HG03135 (cell line): ENCODE measurements at regions not wholly inside any gene's neighbourhood (a gene's known extent, or its start where the extent isn't known, plus 50 kb on each side); places are given as distances from the start of the nearest gene placed in this dataset.
"Not testable (repeated sequence)": the region's sequence is repeated elsewhere in the genome, so short reads cannot be mapped to it uniquely, and the experiment has no call there.

ENCODE experiments used
- ATAC-seq: cut with Tn5 transposase; IDR thresholded peaks from one replicate; pipeline ENCODE4 v1.9.1; 2021; ENCODE audit warnings: mild to moderate bottlenecking, moderate library complexity; ENCODE audit not compliant: unreplicated experiment

- ATAC-seq: no peak
These were observed 63.9 kb downstream of the NFKBIZ start for GRCh38 chr3:101913168-101913567.

GRCh38 chr3:101917761-101918160 is 68.4 kb downstream of the NFKBIZ start:
- not testable (repeated sequence) for ATAC-seq

GRCh38 chr3:101922151-101922725 is 72.9 kb downstream of the NFKBIZ start:
- not testable (repeated sequence) for ATAC-seq

- not testable (repeated sequence) for ATAC-seq
These were observed 75.3 kb downstream of the NFKBIZ start for GRCh38 chr3:101924621-101925020.

- not testable (repeated sequence) for ATAC-seq
These were observed 75.8 kb downstream of the NFKBIZ start for GRCh38 chr3:101925124-101925523.

- ATAC-seq: no peak
These were observed 76.2 kb downstream of the NFKBIZ start for GRCh38 chr3:101925564-101925963.

GRCh38 chr3:101926594-101927105 is 77.3 kb downstream of the NFKBIZ start:
- ATAC-seq: no peak

GRCh38 chr3:101928890-101929289 is 79.6 kb downstream of the NFKBIZ start:
- ATAC-seq: no peak

- no peak for ATAC-seq
These were observed 81.8 kb downstream of the NFKBIZ start for GRCh38 chr3:101931081-101931480.

- ATAC-seq: no peak
These were observed 83.2 kb downstream of the NFKBIZ start for GRCh38 chr3:101932326-101933068.

- ATAC-seq: peak; percentile 89
These were observed 87.4 kb downstream of the NFKBIZ start for GRCh38 chr3:101936419-101937356.

- ATAC-seq: peak; percentile 33
These were observed 89.0 kb downstream of the NFKBIZ start for GRCh38 chr3:101938262-101938847.

GRCh38 chr3:101939361-101940049 is 90.2 kb downstream of the NFKBIZ start:
- no peak for ATAC-seq

- ATAC-seq: no peak
These were observed 91.4 kb downstream of the NFKBIZ start for GRCh38 chr3:101940521-101941317.

- ATAC-seq: no peak
These were observed 92.2 kb downstream of the NFKBIZ start for GRCh38 chr3:101941318-101942040.

- ATAC-seq: no peak
These were observed 93.0 kb downstream of the NFKBIZ start for GRCh38 chr3:101942356-101942755.

- ATAC-seq: peak; percentile 31
These were observed 93.7 kb downstream of the NFKBIZ start for GRCh38 chr3:101943029-101943428.

- ATAC-seq: no peak
These were observed 95.0 kb downstream of the NFKBIZ start for GRCh38 chr3:101944308-101944707.

GRCh38 chr3:101945980-101946379 is 96.7 kb downstream of the NFKBIZ start:
- no peak for ATAC-seq
